HG03432 (cell line): ENCODE measurements at regions not wholly inside any gene's neighbourhood (a gene's known extent, or its start where the extent isn't known, plus 50 kb on each side); places are given as distances from the start of the nearest gene placed in this dataset.

ENCODE experiments used
- ATAC-seq: cut with Tn5 transposase; IDR thresholded peaks from one replicate; pipeline ENCODE4 v1.9.1; 2021; ENCODE audit warnings: mild to moderate bottlenecking, moderate library complexity; ENCODE audit not compliant: unreplicated experiment

DNA sequence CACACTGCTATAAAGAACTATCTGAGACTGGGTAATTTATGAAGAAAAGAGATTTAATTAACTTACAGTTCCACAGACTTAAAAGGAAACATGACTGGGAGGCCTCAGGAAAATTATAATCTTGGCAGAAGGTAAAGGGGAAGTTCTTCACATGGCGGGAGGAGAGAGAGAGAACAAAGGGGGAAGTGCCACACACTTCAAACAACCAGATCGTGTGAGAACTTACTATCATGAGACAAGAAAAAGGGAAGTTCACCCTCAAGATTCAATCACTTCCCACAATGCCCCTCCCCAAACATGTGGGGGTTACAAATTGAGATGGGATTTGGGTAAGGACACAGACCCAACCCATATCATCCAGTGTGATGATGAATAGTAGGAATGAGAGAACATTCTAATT lies 366.5 kb downstream of the LRFN5 start:
- no peak for ATAC-seq

- no peak for ATAC-seq
These were observed 365.9 kb downstream of the LRFN5 start for GRCh38 chr14:41972531-41972930.

DNA sequence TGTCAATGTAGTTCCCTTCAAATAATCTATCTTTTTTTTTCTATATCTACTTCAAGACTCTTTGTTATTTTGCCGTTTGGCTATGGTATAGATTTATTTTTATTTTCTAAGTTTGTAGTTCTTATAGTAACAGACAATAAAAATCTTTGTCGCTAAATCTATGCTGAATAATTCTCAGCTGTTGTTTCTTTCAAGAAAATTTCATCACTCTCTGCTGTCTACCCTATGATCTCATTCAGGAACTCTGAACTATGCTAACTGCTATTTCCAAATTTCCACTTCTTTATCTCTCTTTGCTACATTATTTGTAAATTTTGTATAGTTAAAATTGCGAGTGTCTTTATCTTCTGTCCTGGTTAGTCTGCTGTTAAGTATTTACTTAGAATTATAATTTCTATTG lies 353.6 kb downstream of the LRFN5 start:
- no peak for ATAC-seq

GRCh38 chr14:41957459-41957858 lies 350.8 kb downstream of the LRFN5 start:
- ATAC-seq = no peak
